ENCODE measurements at regions not wholly inside any gene's neighbourhood (a gene's known extent, or its start where the extent isn't known, plus 50 kb on each side); places are given as distances from the start of the nearest gene placed in this dataset.

- TF ChIP-seq JUND (IDR thresholded peaks at IDR 0.05; ENCODE audit: low read depth), result no peak
- no peak for DNase-seq (ENCODE audit: low read depth in 1 of 2, low spot score in 1 of 2)
- in situ Hi-C loops (cut with HindIII; ENCODE audit: low pct_unique_long_range_greater_than_20kb, low sequenced_read_pairs), result no loop called here
Measured at GRCh38 chr15:68482246-68482645, 50.3 kb upstream of the ITGA11 start.

GRCh38 chr15:68483165-68483564, 51.2 kb upstream of the ITGA11 start:
- TF ChIP-seq JUND (IDR thresholded peaks at IDR 0.05; ENCODE audit: low read depth), result no peak
- in situ Hi-C loops (cut with HindIII; ENCODE audit: low pct_unique_long_range_greater_than_20kb, low sequenced_read_pairs), result no loop called here
- no peak for DNase-seq (ENCODE audit: low read depth in 1 of 2, low spot score in 1 of 2)

- no peak for DNase-seq (ENCODE audit: low read depth in 1 of 2, low spot score in 1 of 2)
- in situ Hi-C loops (cut with HindIII; ENCODE audit: low pct_unique_long_range_greater_than_20kb, low sequenced_read_pairs), result no loop called here
- no peak for TF ChIP-seq JUND (IDR thresholded peaks at IDR 0.05; ENCODE audit: low read depth)
Measured at GRCh38 chr15:68484220-68484619, 52.3 kb upstream of the ITGA11 start.

- TF ChIP-seq JUND (IDR thresholded peaks at IDR 0.05; ENCODE audit: low read depth), result no peak
- DNase-seq (ENCODE audit: low read depth in 1 of 2, low spot score in 1 of 2), result no peak
- in situ Hi-C loops (cut with HindIII; ENCODE audit: low pct_unique_long_range_greater_than_20kb, low sequenced_read_pairs), result no loop called here
Measured at GRCh38 chr15:68484696-68485400, 52.9 kb upstream of the ITGA11 start.

- in situ Hi-C loops (cut with HindIII; ENCODE audit: low pct_unique_long_range_greater_than_20kb, low sequenced_read_pairs), result no loop called here
- no peak for DNase-seq (ENCODE audit: low read depth in 1 of 2, low spot score in 1 of 2)
- no peak for TF ChIP-seq JUND (IDR thresholded peaks at IDR 0.05; ENCODE audit: low read depth)
Measured at GRCh38 chr15:68485721-68486360, 53.9 kb upstream of the ITGA11 start.

GRCh38 chr15:68487087-68487843, 55.3 kb upstream of the ITGA11 start:
- in situ Hi-C loops (cut with HindIII; ENCODE audit: low pct_unique_long_range_greater_than_20kb, low sequenced_read_pairs), result no loop called here
- TF ChIP-seq JUND (IDR thresholded peaks at IDR 0.05; ENCODE audit: low read depth), result no peak
- no peak for DNase-seq (ENCODE audit: low read depth in 1 of 2, low spot score in 1 of 2)

GRCh38 chr15:68488290-68488689, 56.3 kb upstream of the ITGA11 start:
- no peak for TF ChIP-seq JUND (IDR thresholded peaks at IDR 0.05; ENCODE audit: low read depth)
- no peak for DNase-seq (ENCODE audit: low read depth in 1 of 2, low spot score in 1 of 2)
- in situ Hi-C loops (cut with HindIII; ENCODE audit: low pct_unique_long_range_greater_than_20kb, low sequenced_read_pairs), result no loop called here

GRCh38 chr15:68488966-68489365, 57.0 kb upstream of the ITGA11 start:
- in situ Hi-C loops (cut with HindIII; ENCODE audit: low pct_unique_long_range_greater_than_20kb, low sequenced_read_pairs), result no loop called here
- no peak for TF ChIP-seq JUND (IDR thresholded peaks at IDR 0.05; ENCODE audit: low read depth)
- no peak for DNase-seq (ENCODE audit: low read depth in 1 of 2, low spot score in 1 of 2)

GRCh38 chr15:68489421-68489820, 57.5 kb upstream of the ITGA11 start:
- in situ Hi-C loops (cut with HindIII; ENCODE audit: low pct_unique_long_range_greater_than_20kb, low sequenced_read_pairs), result no loop called here
- no peak for DNase-seq (ENCODE audit: low read depth in 1 of 2, low spot score in 1 of 2)
- TF ChIP-seq JUND (IDR thresholded peaks at IDR 0.05; ENCODE audit: low read depth), result no peak

- in situ Hi-C loops (cut with HindIII; ENCODE audit: low pct_unique_long_range_greater_than_20kb, low sequenced_read_pairs), result no loop called here
Measured at GRCh38 chr15:68491415-68492106, 59.6 kb upstream of the ITGA11 start.

GRCh38 chr15:68492855-68493254, 60.9 kb upstream of the ITGA11 start:
- no peak for TF ChIP-seq JUND (IDR thresholded peaks at IDR 0.05; ENCODE audit: low read depth)
- DNase-seq (ENCODE audit: low read depth in 1 of 2, low spot score in 1 of 2), result no peak
- in situ Hi-C loops (cut with HindIII; ENCODE audit: low pct_unique_long_range_greater_than_20kb, low sequenced_read_pairs), result no loop called here

More at GRCh38 chr15:68491415-68492106, 59.6 kb upstream of the ITGA11 start:
- TF ChIP-seq JUND (IDR thresholded peaks at IDR 0.05; ENCODE audit: low read depth), result no peak
- DNase-seq (ENCODE audit: low read depth in 1 of 2, low spot score in 1 of 2), result no peak

- no peak for DNase-seq (ENCODE audit: low read depth in 1 of 2, low spot score in 1 of 2)
- TF ChIP-seq JUND (IDR thresholded peaks at IDR 0.05; ENCODE audit: low read depth), result no peak
- in situ Hi-C loops (cut with HindIII; ENCODE audit: low pct_unique_long_range_greater_than_20kb, low sequenced_read_pairs), result no loop called here
Measured at GRCh38 chr15:68493629-68494028, 61.7 kb upstream of the ITGA11 start.
